Thyroid gland (tissue), 4 donors: ENCODE measurements at regions not wholly inside any gene's neighbourhood (a gene's known extent, or its start where the extent isn't known, plus 50 kb on each side); places are given as distances from the start of the nearest gene placed in this dataset.

Experiments used
- CTCF ChIP-seq, 6 experiments: fragments of 200-600 bp in 3 of 6; fragments of 450-650 bp in 3 of 6; sonication (generic) in 3 of 6; IDR thresholded peaks; one replicate each; pipeline ENCODE4 v1.5.1; 2016 to 2019; ENCODE audit warnings: antibody characterized with exemption in 6 of 6, mild to moderate bottlenecking in 2 of 6, inconsistent platforms in 1 of 6, moderate library complexity in 1 of 6
- POLR2A ChIP-seq, 2 donors: fragments of 450-650 bp; IDR thresholded peaks; one replicate each; pipeline ENCODE4 v1.6.1; 2017; ENCODE audit warnings: antibody characterized with exemption in 2 of 2, mild to moderate bottlenecking in 2 of 2, moderate library complexity in 1 of 2

GRCh38 chr10:3527869-3528268 lies 257.1 kb downstream of the KLF6 start:
- no peak for TF ChIP-seq CTCF (IDR thresholded peaks at IDR 0.05)
- TF ChIP-seq POLR2A (IDR thresholded peaks at IDR 0.05) = no peak
